ENCODE measurements at regions not wholly inside any gene's neighbourhood (a gene's known extent, or its start where the extent isn't known, plus 50 kb on each side); places are given as distances from the start of the nearest gene placed in this dataset.
"Not testable (repeated sequence)": the region's sequence is repeated elsewhere in the genome, so short reads cannot be mapped to it uniquely, and the experiment has no call there.

- H3K27me3 Mint-ChIP-seq (ENCODE audit: low read depth): no peaks in the 10 kb centered on the region
- no peak for DNase-seq (ENCODE audit: low spot score in 2 of 2, unreplicated experiment in 2 of 2)
- TF ChIP-seq CTCF (IDR thresholded peaks at IDR 0.05; ENCODE audit: unreplicated experiment): no peak
- H3K4me1 Mint-ChIP-seq: peaks cover 15% of the 10 kb centered on the region
- no peaks in the 10 kb centered on the region for H3K36me3 Mint-ChIP-seq
- peaks cover 12% of the 10 kb centered on the region for H3K9me3 Mint-ChIP-seq
- no peak overlapping the region for H3K27ac Mint-ChIP-seq
- H3K4me3 Mint-ChIP-seq: no peak overlapping the region
These were observed 576.3 kb upstream of the NECTIN3 start for GRCh38 chr3:110495201-110495927.

GRCh38 chr3:110504401-110504800 is 567.2 kb upstream of the NECTIN3 start:
- no peak for TF ChIP-seq CTCF (IDR thresholded peaks at IDR 0.05; ENCODE audit: unreplicated experiment)
- H3K4me3 Mint-ChIP-seq: no peak overlapping the region
- no peak overlapping the region for H3K27ac Mint-ChIP-seq

GRCh38 chr3:110504901-110505300 is 566.7 kb upstream of the NECTIN3 start:
- no peak overlapping the region for H3K4me3 Mint-ChIP-seq
- H3K4me1 Mint-ChIP-seq: no peaks in the 10 kb centered on the region
- no peaks in the 10 kb centered on the region for H3K27me3 Mint-ChIP-seq (ENCODE audit: low read depth)
- DNase-seq (ENCODE audit: low spot score in 2 of 2, unreplicated experiment in 2 of 2): no peak
- no peak overlapping the region for H3K27ac Mint-ChIP-seq
- TF ChIP-seq CTCF (IDR thresholded peaks at IDR 0.05; ENCODE audit: unreplicated experiment): no peak
- H3K36me3 Mint-ChIP-seq: peaks cover 16% of the 10 kb centered on the region
- peaks cover 37% of the 10 kb centered on the region for H3K9me3 Mint-ChIP-seq

More at GRCh38 chr3:110504401-110504800, 567.2 kb upstream of the NECTIN3 start:
- DNase-seq (ENCODE audit: low spot score in 2 of 2, unreplicated experiment in 2 of 2): no peak
- Mint-ChIP-seq H3K36me3 (peaks cover 13% of the 10 kb centered on the region), H3K27me3 (ENCODE audit: low read depth) (no peaks in the 10 kb centered on the region), H3K9me3 (peaks cover 34% of the 10 kb centered on the region), H3K4me1 (no peaks in the 10 kb centered on the region)

- H3K27ac Mint-ChIP-seq: no peak overlapping the region
- H3K36me3 Mint-ChIP-seq: peaks cover 21% of the 10 kb centered on the region
- no peaks in the 10 kb centered on the region for H3K4me1 Mint-ChIP-seq
These were observed 564.7 kb upstream of the NECTIN3 start for GRCh38 chr3:110506890-110507289.

GRCh38 chr3:110507570-110507969 is 564.0 kb upstream of the NECTIN3 start:
- H3K9me3 Mint-ChIP-seq: peaks cover 51% of the 10 kb centered on the region
- H3K27me3 Mint-ChIP-seq (ENCODE audit: low read depth); H3K27ac Mint-ChIP-seq; H3K4me3 Mint-ChIP-seq; DNase-seq (ENCODE audit: low spot score in 2 of 2, unreplicated experiment in 2 of 2); H3K4me1 Mint-ChIP-seq: not testable (repeated sequence)
- H3K36me3 Mint-ChIP-seq: peaks cover 21% of the 10 kb centered on the region

More at GRCh38 chr3:110506890-110507289, 564.7 kb upstream of the NECTIN3 start:
- no peak for TF ChIP-seq CTCF (IDR thresholded peaks at IDR 0.05; ENCODE audit: unreplicated experiment)
- Mint-ChIP-seq H3K4me3 (no peak overlapping the region), H3K9me3 (peaks cover 51% of the 10 kb centered on the region), H3K27me3 (ENCODE audit: low read depth) (no peaks in the 10 kb centered on the region)
- DNase-seq (ENCODE audit: low spot score in 2 of 2, unreplicated experiment in 2 of 2): no peak

GRCh38 chr3:110512961-110513360 is 558.7 kb upstream of the NECTIN3 start:
- Mint-ChIP-seq H3K4me3 (no peak overlapping the region), H3K4me1 (no peaks in the 10 kb centered on the region)
- DNase-seq (ENCODE audit: low spot score in 2 of 2, unreplicated experiment in 2 of 2): no peak

More at GRCh38 chr3:110512961-110513360, 558.7 kb upstream of the NECTIN3 start:
- Mint-ChIP-seq H3K27me3 (ENCODE audit: low read depth) (no peaks in the 10 kb centered on the region), H3K36me3 (peaks cover 15% of the 10 kb centered on the region), H3K9me3 (peaks cover 53% of the 10 kb centered on the region), H3K27ac (no peak overlapping the region)
- no peak for TF ChIP-seq CTCF (IDR thresholded peaks at IDR 0.05; ENCODE audit: unreplicated experiment)
